A549 (cell line): ENCODE measurements at regions not wholly inside any gene's neighbourhood (a gene's known extent, or its start where the extent isn't known, plus 50 kb on each side); places are given as distances from the start of the nearest gene placed in this dataset.

Source experiments
- CBX2 ChIP-seq: fragments of 200-600 bp; sonication (generic); IDR thresholded peaks from 2 replicates; pipeline ENCODE4 v1.6.1; 2016; ENCODE audit warnings: low read depth, mild to moderate bottlenecking, borderline replicate concordance
- KDM1A ChIP-seq: fragments of 200-600 bp; sonication (generic); IDR thresholded peaks from 2 replicates; pipeline ENCODE4 v1.6.1; 2016; ENCODE audit warnings: low read depth, mild to moderate bottlenecking
- POLR2A ChIP-seq: IDR thresholded peaks from 2 replicates; pipeline ENCODE4 v1.6.1; 2012; ENCODE audit warnings: mild to moderate bottlenecking, low read length
- TF ChIP-seq, protein P1 (sequence below): fragments of 200-600 bp; sonication (generic); IDR thresholded peaks from 2 replicates; pipeline ENCODE4 v1.6.1; 2016; ENCODE audit warnings: antibody characterized with exemption, mild to moderate bottlenecking, moderate library complexity
- TF ChIP-seq, protein P2 (sequence below): fragments of >200 bp; sonication (Bioruptor Twin); formaldehyde crosslinking; IDR thresholded peaks from 3 replicates; pipeline ENCODE4 v1.5.1; 2016

DNA sequence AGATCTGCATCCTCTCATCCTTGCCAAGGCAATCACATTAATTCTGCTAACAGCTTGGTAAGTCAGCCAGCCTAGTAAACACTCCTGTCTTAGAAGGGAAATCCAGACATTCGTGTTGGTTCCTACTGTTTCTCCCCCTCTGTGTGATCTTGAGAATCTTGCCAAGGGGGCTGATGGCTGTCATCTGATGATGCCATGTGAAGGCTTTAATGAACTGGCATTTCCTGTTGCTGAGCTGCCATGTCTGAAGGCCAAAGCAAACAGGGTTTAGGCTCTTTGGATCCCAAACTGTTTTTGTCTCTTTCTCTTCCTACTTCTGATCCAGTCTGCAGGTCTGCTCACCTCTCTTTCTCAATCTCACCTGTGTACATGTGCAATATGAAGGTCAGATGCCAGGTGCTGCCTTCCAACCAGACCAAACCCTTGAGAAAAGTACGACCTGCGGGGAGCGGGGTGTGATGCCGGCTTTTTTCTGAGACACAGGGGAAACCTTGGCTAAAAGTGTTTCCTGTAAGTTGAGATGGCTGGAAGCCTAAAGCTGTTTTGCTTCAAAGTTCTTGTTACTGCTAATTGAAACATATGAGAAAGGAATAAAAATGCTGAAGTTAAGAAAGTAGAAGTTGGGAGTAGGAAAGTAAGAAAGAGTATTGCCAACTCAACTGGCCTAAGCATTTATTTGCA lies 532.9 kb downstream of the ANKRD50 start:
- TF ChIP-seq KDM1A (no peak), POLR2A (no peak), CBX2 (no peak)
- TF ChIP-seq, protein P1, sequence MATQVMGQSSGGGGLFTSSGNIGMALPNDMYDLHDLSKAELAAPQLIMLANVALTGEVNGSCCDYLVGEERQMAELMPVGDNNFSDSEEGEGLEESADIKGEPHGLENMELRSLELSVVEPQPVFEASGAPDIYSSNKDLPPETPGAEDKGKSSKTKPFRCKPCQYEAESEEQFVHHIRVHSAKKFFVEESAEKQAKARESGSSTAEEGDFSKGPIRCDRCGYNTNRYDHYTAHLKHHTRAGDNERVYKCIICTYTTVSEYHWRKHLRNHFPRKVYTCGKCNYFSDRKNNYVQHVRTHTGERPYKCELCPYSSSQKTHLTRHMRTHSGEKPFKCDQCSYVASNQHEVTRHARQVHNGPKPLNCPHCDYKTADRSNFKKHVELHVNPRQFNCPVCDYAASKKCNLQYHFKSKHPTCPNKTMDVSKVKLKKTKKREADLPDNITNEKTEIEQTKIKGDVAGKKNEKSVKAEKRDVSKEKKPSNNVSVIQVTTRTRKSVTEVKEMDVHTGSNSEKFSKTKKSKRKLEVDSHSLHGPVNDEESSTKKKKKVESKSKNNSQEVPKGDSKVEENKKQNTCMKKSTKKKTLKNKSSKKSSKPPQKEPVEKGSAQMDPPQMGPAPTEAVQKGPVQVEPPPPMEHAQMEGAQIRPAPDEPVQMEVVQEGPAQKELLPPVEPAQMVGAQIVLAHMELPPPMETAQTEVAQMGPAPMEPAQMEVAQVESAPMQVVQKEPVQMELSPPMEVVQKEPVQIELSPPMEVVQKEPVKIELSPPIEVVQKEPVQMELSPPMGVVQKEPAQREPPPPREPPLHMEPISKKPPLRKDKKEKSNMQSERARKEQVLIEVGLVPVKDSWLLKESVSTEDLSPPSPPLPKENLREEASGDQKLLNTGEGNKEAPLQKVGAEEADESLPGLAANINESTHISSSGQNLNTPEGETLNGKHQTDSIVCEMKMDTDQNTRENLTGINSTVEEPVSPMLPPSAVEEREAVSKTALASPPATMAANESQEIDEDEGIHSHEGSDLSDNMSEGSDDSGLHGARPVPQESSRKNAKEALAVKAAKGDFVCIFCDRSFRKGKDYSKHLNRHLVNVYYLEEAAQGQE, result no peak
- TF ChIP-seq, protein P2, sequence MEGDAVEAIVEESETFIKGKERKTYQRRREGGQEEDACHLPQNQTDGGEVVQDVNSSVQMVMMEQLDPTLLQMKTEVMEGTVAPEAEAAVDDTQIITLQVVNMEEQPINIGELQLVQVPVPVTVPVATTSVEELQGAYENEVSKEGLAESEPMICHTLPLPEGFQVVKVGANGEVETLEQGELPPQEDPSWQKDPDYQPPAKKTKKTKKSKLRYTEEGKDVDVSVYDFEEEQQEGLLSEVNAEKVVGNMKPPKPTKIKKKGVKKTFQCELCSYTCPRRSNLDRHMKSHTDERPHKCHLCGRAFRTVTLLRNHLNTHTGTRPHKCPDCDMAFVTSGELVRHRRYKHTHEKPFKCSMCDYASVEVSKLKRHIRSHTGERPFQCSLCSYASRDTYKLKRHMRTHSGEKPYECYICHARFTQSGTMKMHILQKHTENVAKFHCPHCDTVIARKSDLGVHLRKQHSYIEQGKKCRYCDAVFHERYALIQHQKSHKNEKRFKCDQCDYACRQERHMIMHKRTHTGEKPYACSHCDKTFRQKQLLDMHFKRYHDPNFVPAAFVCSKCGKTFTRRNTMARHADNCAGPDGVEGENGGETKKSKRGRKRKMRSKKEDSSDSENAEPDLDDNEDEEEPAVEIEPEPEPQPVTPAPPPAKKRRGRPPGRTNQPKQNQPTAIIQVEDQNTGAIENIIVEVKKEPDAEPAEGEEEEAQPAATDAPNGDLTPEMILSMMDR, result no peak
